ENCODE measurements at regions not wholly inside any gene's neighbourhood (a gene's known extent, or its start where the extent isn't known, plus 50 kb on each side); places are given as distances from the start of the nearest gene placed in this dataset.
"Not testable (repeated sequence)": the region's sequence is repeated elsewhere in the genome, so short reads cannot be mapped to it uniquely, and the experiment has no call there.

DNA sequence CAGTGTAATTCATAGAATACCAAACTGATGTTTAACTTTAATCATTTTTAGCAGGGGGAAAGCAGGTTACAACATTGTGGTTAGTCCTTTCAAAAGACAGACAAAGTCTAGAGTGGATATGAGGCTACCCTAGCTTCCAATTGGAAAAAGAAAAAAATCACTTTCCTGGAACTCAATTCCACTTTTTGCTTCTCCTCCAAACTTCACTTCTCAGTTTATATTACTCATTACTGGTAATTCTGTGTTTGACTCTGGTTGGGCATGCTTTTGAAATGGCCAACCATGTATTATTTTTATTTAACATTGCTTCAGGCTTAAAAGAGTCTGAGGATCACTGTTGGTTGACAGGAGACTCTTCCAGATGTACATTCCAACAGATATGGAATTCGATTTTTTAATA lies 84.8 kb downstream of the RAP2B start:
- peak overlapping the region; percentile 30 to 69 (median 55) for H3K27ac ChIP-seq (replicated peaks in 1 of 4)
- H3K27me3 ChIP-seq: no peaks in the 10 kb centered on the region
- DNase-seq (ENCODE audit: extremely low spot score): no peak
- peaks cover 0 to 17% (median 13%) of the 10 kb centered on the region in 4 donors for H3K4me1 ChIP-seq
- H3K9me3 ChIP-seq: peaks cover 0 to 3% (median 0%) of the 10 kb centered on the region in 4 donors
- H3K36me3 ChIP-seq: no peaks in the 10 kb centered on the region
- TF ChIP-seq POLR2AphosphoS5 (IDR thresholded peaks at IDR 0.05) (no peak), EP300 (IDR thresholded peaks at IDR 0.05) (no peak), POLR2A (IDR thresholded peaks at IDR 0.05; ENCODE audit: low read depth) (no peak)
- TF ChIP-seq, protein P1, sequence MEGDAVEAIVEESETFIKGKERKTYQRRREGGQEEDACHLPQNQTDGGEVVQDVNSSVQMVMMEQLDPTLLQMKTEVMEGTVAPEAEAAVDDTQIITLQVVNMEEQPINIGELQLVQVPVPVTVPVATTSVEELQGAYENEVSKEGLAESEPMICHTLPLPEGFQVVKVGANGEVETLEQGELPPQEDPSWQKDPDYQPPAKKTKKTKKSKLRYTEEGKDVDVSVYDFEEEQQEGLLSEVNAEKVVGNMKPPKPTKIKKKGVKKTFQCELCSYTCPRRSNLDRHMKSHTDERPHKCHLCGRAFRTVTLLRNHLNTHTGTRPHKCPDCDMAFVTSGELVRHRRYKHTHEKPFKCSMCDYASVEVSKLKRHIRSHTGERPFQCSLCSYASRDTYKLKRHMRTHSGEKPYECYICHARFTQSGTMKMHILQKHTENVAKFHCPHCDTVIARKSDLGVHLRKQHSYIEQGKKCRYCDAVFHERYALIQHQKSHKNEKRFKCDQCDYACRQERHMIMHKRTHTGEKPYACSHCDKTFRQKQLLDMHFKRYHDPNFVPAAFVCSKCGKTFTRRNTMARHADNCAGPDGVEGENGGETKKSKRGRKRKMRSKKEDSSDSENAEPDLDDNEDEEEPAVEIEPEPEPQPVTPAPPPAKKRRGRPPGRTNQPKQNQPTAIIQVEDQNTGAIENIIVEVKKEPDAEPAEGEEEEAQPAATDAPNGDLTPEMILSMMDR (IDR thresholded peaks at IDR 0.05): no peak
- intact Hi-C loops (cut with DNase I): no loop called here
- WGBS: 24% methylated on average over 1 of the region's 1 CpG
- H3K4me3 ChIP-seq: no peak overlapping the region

DNA sequence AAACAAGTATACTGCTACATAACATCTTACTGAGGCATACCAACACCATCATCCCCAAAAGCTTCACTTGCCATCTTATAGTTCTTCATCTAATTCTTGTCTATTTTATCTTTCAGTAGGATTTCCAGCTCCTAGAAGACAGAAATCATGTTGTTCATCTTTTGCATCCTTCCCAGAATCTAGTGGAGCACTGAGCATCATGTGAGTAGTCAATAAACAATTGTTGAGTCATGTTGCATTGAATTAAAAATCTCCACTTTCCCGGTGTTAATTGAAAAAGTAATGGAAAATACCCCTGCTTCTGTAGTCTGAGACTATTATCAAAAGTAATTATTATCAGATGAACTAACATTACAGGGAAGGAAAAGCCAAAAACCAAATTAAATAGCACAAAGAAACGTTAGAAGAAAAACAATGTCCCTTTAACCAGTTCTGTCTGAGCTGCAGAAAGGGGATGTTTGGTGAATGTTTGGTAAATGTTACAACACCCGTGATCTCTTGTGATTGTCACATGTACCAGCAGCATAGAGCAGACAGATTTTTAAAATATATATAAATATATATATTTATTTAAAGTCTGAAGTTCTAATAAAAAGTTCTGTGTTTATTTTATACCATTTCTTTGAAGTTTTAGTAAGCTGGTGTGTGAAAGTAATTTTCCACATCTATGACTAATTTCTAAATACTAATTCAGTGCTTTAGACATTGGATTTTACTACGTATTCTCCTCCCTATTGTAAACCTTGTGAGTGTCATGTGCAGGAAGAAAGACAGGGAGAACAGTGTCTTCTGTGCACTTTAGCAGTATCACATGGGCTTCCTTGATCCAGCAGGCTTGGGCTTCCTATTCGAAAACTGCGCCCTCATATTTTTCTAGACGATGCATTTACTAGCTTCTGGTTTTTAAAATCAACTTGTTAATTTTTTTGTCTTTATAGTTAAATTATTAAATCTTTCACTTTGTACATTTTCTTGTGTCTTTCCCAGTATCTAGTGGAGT lies 85.6 kb downstream of the RAP2B start:
- DNase-seq (ENCODE audit: extremely low spot score): no peak

DNA sequence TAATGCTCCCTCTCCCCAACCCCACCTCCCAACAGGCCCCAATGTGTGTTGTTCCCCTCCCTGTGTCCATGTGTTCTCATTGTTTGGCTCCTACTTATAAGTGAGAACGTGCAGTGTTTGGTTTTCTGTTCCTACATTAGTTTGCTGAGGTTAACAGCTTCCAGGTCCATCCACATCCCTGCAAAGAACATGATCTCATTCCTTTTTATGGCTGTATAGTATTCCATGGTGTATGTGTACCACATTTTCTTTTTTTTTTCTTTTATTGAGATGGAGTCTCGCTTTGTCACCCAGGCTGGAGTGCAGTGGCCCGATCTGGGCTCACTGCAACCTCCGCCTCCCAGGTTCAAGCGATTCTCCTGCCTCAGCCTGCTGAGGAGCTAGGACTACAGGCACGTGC lies 86.8 kb downstream of the RAP2B start:
- WGBS: 90% methylated on average over 6 of the region's 6 CpGs
- peaks cover 0 to 17% (median 13%) of the 10 kb centered on the region in 4 donors for H3K4me1 ChIP-seq
- H3K27ac ChIP-seq (replicated peaks in 1 of 4); H3K4me3 ChIP-seq; H3K36me3 ChIP-seq; intact Hi-C loops (cut with DNase I); H3K27me3 ChIP-seq; DNase-seq (ENCODE audit: extremely low spot score); H3K9me3 ChIP-seq: not testable (repeated sequence)

More for the DNA sequence above, 85.6 kb downstream of the RAP2B start:
- WGBS: 40% methylated on average over 7 of the region's 7 CpGs
- Histone ChIP-seq H3K9me3 (no peaks in the 10 kb centered on the region), H3K36me3 (no peaks in the 10 kb centered on the region), H3K27ac (replicated peaks in 1 of 4) (peak overlapping the region; percentile 30 to 69 (median 55)), H3K27me3 (no peaks in the 10 kb centered on the region), H3K4me3 (no peak overlapping the region), H3K4me1 (peaks cover 0 to 17% (median 13%) of the 10 kb centered on the region in 4 donors)
- intact Hi-C loops (cut with DNase I): no loop called here
- TF ChIP-seq POLR2A (IDR thresholded peaks at IDR 0.05; ENCODE audit: low read depth): no peak
- TF ChIP-seq POLR2AphosphoS5 (IDR thresholded peaks at IDR 0.05): no peak
- TF ChIP-seq, protein P1 (IDR thresholded peaks at IDR 0.05): no peak
- no peak for TF ChIP-seq EP300 (IDR thresholded peaks at IDR 0.05)

DNA sequence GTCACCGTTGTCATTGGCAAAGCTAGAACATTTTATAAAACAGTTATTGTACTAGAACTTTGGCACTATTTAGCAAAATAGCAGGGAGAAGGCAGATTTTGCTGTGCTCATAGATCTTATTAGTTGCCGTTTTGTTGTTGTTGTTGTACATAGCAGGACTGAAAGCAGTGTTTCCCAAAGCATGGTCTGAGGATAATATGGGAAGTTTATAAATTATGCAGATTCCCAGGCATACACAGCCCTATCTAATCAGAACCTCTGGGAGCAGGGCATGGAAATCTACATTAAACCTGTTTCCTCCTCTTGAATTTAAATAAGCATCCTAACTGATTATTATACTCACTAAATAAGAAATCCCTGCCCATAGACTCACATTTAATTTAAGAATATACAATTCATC lies 87.9 kb downstream of the RAP2B start:
- H3K27ac ChIP-seq (replicated peaks in 1 of 4): no peak overlapping the region
- H3K9me3 ChIP-seq: no peaks in the 10 kb centered on the region
- H3K4me3 ChIP-seq: no peak overlapping the region
- H3K27me3 ChIP-seq: no peaks in the 10 kb centered on the region
- no peak for DNase-seq (ENCODE audit: extremely low spot score)
- 70% methylated on average over 2 of the region's 2 CpGs for WGBS
- intact Hi-C loops (cut with DNase I): no loop called here
- peaks cover 0 to 17% (median 13%) of the 10 kb centered on the region in 4 donors for H3K4me1 ChIP-seq
- H3K36me3 ChIP-seq: no peaks in the 10 kb centered on the region
- TF ChIP-seq, protein P1 (IDR thresholded peaks at IDR 0.05): no peak
- TF ChIP-seq POLR2A (IDR thresholded peaks at IDR 0.05; ENCODE audit: low read depth) (no peak), EP300 (IDR thresholded peaks at IDR 0.05) (no peak), POLR2AphosphoS5 (IDR thresholded peaks at IDR 0.05) (no peak)

DNA sequence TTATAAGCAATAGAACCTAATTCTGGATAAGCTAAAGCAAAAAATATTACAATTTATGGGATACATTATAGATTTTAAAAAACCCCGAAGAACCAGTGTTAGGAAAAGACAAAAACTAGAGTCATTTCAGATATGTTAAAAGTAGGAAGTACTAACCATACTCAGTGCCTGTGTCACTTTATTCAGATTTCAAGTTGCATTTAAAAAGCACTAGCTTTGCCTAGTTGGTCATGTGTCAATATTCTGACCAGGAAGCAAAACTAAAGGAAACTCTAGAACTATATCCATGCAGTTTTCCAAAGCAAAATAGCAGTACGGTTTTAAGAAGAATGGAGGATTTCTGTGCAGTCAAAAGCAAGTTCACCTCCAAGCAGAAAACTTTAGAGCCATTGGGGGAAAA lies 88.4 kb downstream of the RAP2B start:
- Histone ChIP-seq H3K9me3 (no peaks in the 10 kb centered on the region), H3K27ac (replicated peaks in 1 of 4) (peak overlapping the region in 1 of 4 donors; percentile 2)
- TF ChIP-seq POLR2AphosphoS5 (IDR thresholded peaks at IDR 0.05): no peak
- TF ChIP-seq EP300 (IDR thresholded peaks at IDR 0.05): no peak
- TF ChIP-seq POLR2A (IDR thresholded peaks at IDR 0.05; ENCODE audit: low read depth): no peak
- TF ChIP-seq, protein P1 (IDR thresholded peaks at IDR 0.05): no peak

More for the DNA sequence above, 88.4 kb downstream of the RAP2B start:
- DNase-seq (ENCODE audit: extremely low spot score): no peak
- H3K27me3 ChIP-seq: no peaks in the 10 kb centered on the region
- intact Hi-C loops (cut with DNase I): no loop called here
- 66% methylated on average over 2 of the region's 2 CpGs for WGBS
- H3K4me1 ChIP-seq: peaks cover 0 to 17% (median 13%) of the 10 kb centered on the region in 4 donors
- no peaks in the 10 kb centered on the region for H3K36me3 ChIP-seq
- no peak overlapping the region for H3K4me3 ChIP-seq

Data from esophagus muscularis mucosa (tissue), 4 donors.